22Rv1 (cell line): ENCODE measurements at regions not wholly inside any gene's neighbourhood (a gene's known extent, or its start where the extent isn't known, plus 50 kb on each side); places are given as distances from the start of the nearest gene placed in this dataset.

Source experiments
- CTCF ChIP-seq: fragments of 450-650 bp; IDR thresholded peaks from 2 replicates; pipeline ENCODE4 v1.5.1; 2017; ENCODE audit warnings: mild to moderate bottlenecking
- ZFX ChIP-seq: fragments of 450-650 bp; IDR thresholded peaks from 2 replicates; pipeline ENCODE4 v1.6.1; 2017; ENCODE audit warnings: antibody characterized with exemption, borderline replicate concordance

GRCh38 chr3:8301977-8302735 lies 199.5 kb upstream of the LMCD1 start:
- peak; percentile 84 for TF ChIP-seq CTCF
- no peak for TF ChIP-seq ZFX
